H9 (cell line): ENCODE measurements at regions not wholly inside any gene's neighbourhood (a gene's known extent, or its start where the extent isn't known, plus 50 kb on each side); places are given as distances from the start of the nearest gene placed in this dataset.

Source experiments
- DNase-seq: peaks from one replicate; pipeline ENCODE4 v3.0.0-alpha.2; 2017
- H2AFZ ChIP-seq: one replicate; pipeline ENCODE4 v1.6.1; 2013; ENCODE audit warnings: mild to moderate bottlenecking, low read length, control low read depth, moderate library complexity
- H2AK5ac ChIP-seq: 2 replicates; pipeline ENCODE4 v1.6.1; 2013; ENCODE audit warnings: low read length, control low read depth, mixed read lengths; ENCODE audit not compliant: insufficient read length
- H2BK120ac ChIP-seq: one replicate; pipeline ENCODE4 v1.6.1; 2013; ENCODE audit warnings: low read depth, mild to moderate bottlenecking, low read length, control low read depth, inconsistent platforms; ENCODE audit not compliant: poor library complexity, severe bottlenecking
- H2BK12ac ChIP-seq: 2 replicates; pipeline ENCODE4 v1.6.1; 2013; ENCODE audit warnings: low read length, control low read depth, mixed read lengths, low read depth; ENCODE audit not compliant: insufficient read length
- H2BK15ac ChIP-seq: 2 replicates; pipeline ENCODE4 v1.6.1; 2013; ENCODE audit warnings: low read depth, low read length, control low read depth
- H2BK20ac ChIP-seq: one replicate; pipeline ENCODE4 v1.6.1; 2013; ENCODE audit warnings: low read depth, mild to moderate bottlenecking, low read length, control low read depth, inconsistent platforms; ENCODE audit not compliant: poor library complexity, severe bottlenecking
- H2BK5ac ChIP-seq: 2 replicates; pipeline ENCODE4 v1.6.1; 2013; ENCODE audit warnings: low read length, control low read depth, mixed read lengths; ENCODE audit not compliant: insufficient read length
- H3K14ac ChIP-seq: 2 replicates; pipeline ENCODE4 v1.6.1; 2013; ENCODE audit warnings: low read length, control low read depth; ENCODE audit not compliant: insufficient read depth
- H3K18ac ChIP-seq: 2 replicates; pipeline ENCODE4 v1.6.1; 2013; ENCODE audit warnings: low read depth, mild to moderate bottlenecking, mixed read lengths, low read length, control low read depth; ENCODE audit not compliant: insufficient read length
- H3K23ac ChIP-seq: 2 replicates; pipeline ENCODE4 v1.6.1; 2013; ENCODE audit warnings: low read length, control low read depth, mixed read lengths, low read depth; ENCODE audit not compliant: insufficient read length
- H3K23me2 ChIP-seq: 2 replicates; pipeline ENCODE4 v1.6.1; 2013; ENCODE audit warnings: low read depth, mild to moderate bottlenecking, mixed read lengths, low read length, control low read depth; ENCODE audit not compliant: insufficient read length, poor library complexity, severe bottlenecking
- H3K27ac ChIP-seq: 2 replicates; pipeline ENCODE4 v1.5.1; 2013; ENCODE audit warnings: low read length, control low read depth, mixed read lengths, low read depth; ENCODE audit not compliant: insufficient read length
- H3K27me3 ChIP-seq: 2 replicates; pipeline ENCODE4 v1.6.1; 2013; ENCODE audit warnings: low read length, control low read depth, inconsistent platforms; ENCODE audit not compliant: insufficient read depth
- H3K4ac ChIP-seq: 2 replicates; pipeline ENCODE4 v1.6.1; 2013; ENCODE audit warnings: low read depth, mild to moderate bottlenecking, control low read depth, inconsistent platforms, low read length, moderate library complexity
- H3K4me1 ChIP-seq: 2 replicates; pipeline ENCODE4 v1.6.1; 2013; ENCODE audit warnings: low read length, control low read depth, inconsistent platforms; ENCODE audit not compliant: insufficient read depth
- H3K4me2 ChIP-seq: 2 replicates; pipeline ENCODE4 v1.6.1; 2013; ENCODE audit warnings: low read length, control low read depth, mixed read lengths; ENCODE audit not compliant: insufficient read length, insufficient read depth
- H3K56ac ChIP-seq: 2 replicates; pipeline ENCODE4 v1.6.1; 2013; ENCODE audit warnings: low read depth, mild to moderate bottlenecking, mixed read lengths, low read length, control low read depth; ENCODE audit not compliant: insufficient read length
- H3K79me1 ChIP-seq: 2 replicates; pipeline ENCODE4 v1.6.1; 2013; ENCODE audit warnings: low read depth, mild to moderate bottlenecking, moderate library complexity, low read length, control low read depth, inconsistent platforms; ENCODE audit not compliant: insufficient read depth, poor library complexity, severe bottlenecking
- H3K79me2 ChIP-seq: 2 replicates; pipeline ENCODE4 v1.6.1; 2013; ENCODE audit warnings: low read length, control low read depth, inconsistent platforms; ENCODE audit not compliant: insufficient read depth
- H3K9ac ChIP-seq: 2 replicates; pipeline ENCODE4 v1.6.1; 2013; ENCODE audit warnings: low read length, control low read depth, mixed read lengths; ENCODE audit not compliant: insufficient read length; ENCODE audit errors: extremely low read depth
- H3K9me3 ChIP-seq: one replicate; pipeline ENCODE4 v1.6.1; 2013; ENCODE audit warnings: low read depth, low read length, inconsistent platforms; ENCODE audit not compliant: control insufficient read depth
- H3T11ph ChIP-seq: one replicate; pipeline ENCODE4 v1.6.1; 2013; ENCODE audit warnings: mild to moderate bottlenecking, low read length, control low read depth, inconsistent platforms
- H4K20me1 ChIP-seq: one replicate; pipeline ENCODE4 v1.6.1; 2013; ENCODE audit not compliant: control insufficient read depth, insufficient read length, insufficient read depth
- H4K5ac ChIP-seq: 2 replicates; pipeline ENCODE4 v1.6.1; 2013; ENCODE audit warnings: low read depth, mild to moderate bottlenecking, mixed read lengths, low read length, control low read depth; ENCODE audit not compliant: insufficient read length
- H4K8ac ChIP-seq: replicated peaks from 2 replicates; pipeline ENCODE4 v1.6.1; 2013; ENCODE audit warnings: low read length, control low read depth, mixed read lengths, low read depth; ENCODE audit not compliant: insufficient read length
- H4K91ac ChIP-seq: 2 replicates; pipeline ENCODE4 v1.6.1; 2013; ENCODE audit warnings: low read depth, mild to moderate bottlenecking, moderate library complexity, mixed read lengths, low read length, control low read depth; ENCODE audit not compliant: insufficient read length
- H3K27ac Mint-ChIP-seq, 3 experiments: 2 replicates in 2 of 3; 3 replicates in 1 of 3; pipeline ENCODE4 v1.8.0; 2020 to 2021; ENCODE audit warnings: mixed read lengths in 3 of 3, mild to moderate bottlenecking in 1 of 3, moderate library complexity in 1 of 3
- H3K27me3 Mint-ChIP-seq: 2 replicates; pipeline ENCODE4 v1.8.0; 2021; ENCODE audit warnings: low read depth, mild to moderate bottlenecking, moderate library complexity, mixed read lengths
- H3K36me3 Mint-ChIP-seq, 3 experiments: 2 replicates in 2 of 3; 3 replicates in 1 of 3; pipeline ENCODE4 v1.8.0; 2020 to 2021; ENCODE audit warnings: low read depth in 3 of 3, mixed read lengths in 3 of 3; ENCODE audit not compliant: insufficient read depth in 1 of 3
- H3K4me1 Mint-ChIP-seq, 2 experiments: 2 replicates each; pipeline ENCODE4 v1.8.0; 2020; ENCODE audit warnings: mixed read lengths in 2 of 2
- H3K4me3 Mint-ChIP-seq, 2 experiments: 2 replicates in 1 of 2; 3 replicates in 1 of 2; pipeline ENCODE4 v1.8.0; 2020 to 2021; ENCODE audit warnings: mild to moderate bottlenecking in 2 of 2, mixed read lengths in 2 of 2, moderate library complexity in 1 of 2
- H3K9me3 Mint-ChIP-seq, 2 experiments: 2 replicates in 1 of 2; 3 replicates in 1 of 2; pipeline ENCODE4 v1.8.0; 2020; ENCODE audit warnings: mild to moderate bottlenecking in 2 of 2, mixed read lengths in 2 of 2, moderate library complexity in 1 of 2
- CTCF ChIP-seq: fragments of 200-600 bp; sonication (generic); conservative IDR thresholded peaks from 3 replicates; pipeline ENCODE4 v1.8.0; 2021; ENCODE audit warnings: antibody characterized with exemption, mild to moderate bottlenecking
- WGBS: extraction: QIAGEN DNeasy Blood & Tissue Kit; methylation state at CpG from one replicate; pipeline ENCODE4 v1.1.7; 2013; ENCODE audit warnings: missing lambda C conversion rate, low lambda C conversion rate, mixed read lengths; ENCODE audit not compliant: insufficient read length; ENCODE audit errors: extremely low coverage; 5-methylcytosine and 5-hydroxymethylcytosine counted together

DNA sequence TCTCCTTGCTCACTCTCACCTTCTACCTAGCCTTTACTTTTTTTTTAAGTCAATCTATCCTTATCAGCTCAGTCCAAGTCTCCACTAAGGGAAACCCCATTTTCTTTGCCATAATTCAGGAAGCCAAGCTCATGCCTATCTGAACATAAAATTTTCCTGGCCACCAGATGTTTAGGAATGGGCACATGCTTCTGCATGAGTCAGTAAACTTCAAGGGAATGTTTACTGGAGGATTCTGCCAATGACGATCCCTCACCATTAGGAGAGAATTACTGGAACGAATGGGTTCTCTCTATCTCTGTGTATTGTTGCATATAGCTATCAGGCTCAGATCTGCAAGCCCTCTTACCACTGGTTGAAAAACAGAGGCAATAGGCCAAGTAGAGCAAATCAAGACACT lies 731.7 kb upstream of the ZNF804A start:
- no peak overlapping the region for H2BK5ac ChIP-seq
- Mint-ChIP-seq H3K27ac (no peak overlapping the region), H3K27me3 (no peaks in the 10 kb centered on the region), H3K4me3 (no peak overlapping the region), H3K9me3 (no peaks in the 10 kb centered on the region), H3K4me1 (no peaks in the 10 kb centered on the region), H3K36me3 (no peaks in the 10 kb centered on the region)
- no peak overlapping the region for H3K23ac ChIP-seq
- no peak overlapping the region for H3K4me2 ChIP-seq
- no peak overlapping the region for H4K91ac ChIP-seq
- H4K8ac ChIP-seq: no peak overlapping the region
- H3K27ac ChIP-seq: no peak overlapping the region
- no peak overlapping the region for H3K9ac ChIP-seq
- TF ChIP-seq CTCF: no peak
- no peak overlapping the region for H2BK15ac ChIP-seq
- no peaks in the 10 kb centered on the region for H3K23me2 ChIP-seq
- H2AFZ ChIP-seq: no peak overlapping the region
- H3K9me3 ChIP-seq: no peaks in the 10 kb centered on the region
- H4K5ac ChIP-seq: no peak overlapping the region
- no peak for DNase-seq
- H3K79me2 ChIP-seq: no peaks in the 10 kb centered on the region
- no peaks in the 10 kb centered on the region for H3K79me1 ChIP-seq
- no peak overlapping the region for H3T11ph ChIP-seq
- H4K20me1 ChIP-seq: no peaks in the 10 kb centered on the region
- no peak overlapping the region for H3K4ac ChIP-seq
- H2BK12ac ChIP-seq: no peak overlapping the region
- no peak overlapping the region for H2BK120ac ChIP-seq
- H3K14ac ChIP-seq: no peak overlapping the region
- no peak overlapping the region for H2BK20ac ChIP-seq
- H3K56ac ChIP-seq: no peak overlapping the region
- no CpG with 5 or more reads among the region's 2 CpGs for WGBS
- H3K18ac ChIP-seq: no peak overlapping the region
- no peak overlapping the region for H2AK5ac ChIP-seq
- no peaks in the 10 kb centered on the region for H3K4me1 ChIP-seq
- no peaks in the 10 kb centered on the region for H3K27me3 ChIP-seq
